SK-MEL-5 (cell line): ENCODE measurements at regions not wholly inside any gene's neighbourhood (a gene's known extent, or its start where the extent isn't known, plus 50 kb on each side); places are given as distances from the start of the nearest gene placed in this dataset.

Experiments used
- DNase-seq: peaks from one replicate; pipeline ENCODE4 v3.0.0-alpha.2; 2016; ENCODE audit warnings: low read depth, low spot score
- in situ Hi-C: cut with HindIII; loops from 2 replicates; pipeline ENCODE4 v1.10.0; 2016; ENCODE audit warnings: low sequenced_read_pairs, high pct_unique_total_duplicates, low pct_unique_long_range_greater_than_20kb

- no peak for DNase-seq
- in situ Hi-C loops = no loop called here
Observed at GRCh38 chr21:41098076-41098475, 69.9 kb upstream of the BACE2 start.

- no peak for DNase-seq
- in situ Hi-C loops = no loop called here
Observed at GRCh38 chr21:41098481-41099042, 69.4 kb upstream of the BACE2 start.

- in situ Hi-C loops = no loop called here
- no peak for DNase-seq
Observed at GRCh38 chr21:41100826-41101550, 67.0 kb upstream of the BACE2 start.

GRCh38 chr21:41102281-41102680, 65.7 kb upstream of the BACE2 start:
- in situ Hi-C loops = no loop called here
- DNase-seq = no peak

DNA sequence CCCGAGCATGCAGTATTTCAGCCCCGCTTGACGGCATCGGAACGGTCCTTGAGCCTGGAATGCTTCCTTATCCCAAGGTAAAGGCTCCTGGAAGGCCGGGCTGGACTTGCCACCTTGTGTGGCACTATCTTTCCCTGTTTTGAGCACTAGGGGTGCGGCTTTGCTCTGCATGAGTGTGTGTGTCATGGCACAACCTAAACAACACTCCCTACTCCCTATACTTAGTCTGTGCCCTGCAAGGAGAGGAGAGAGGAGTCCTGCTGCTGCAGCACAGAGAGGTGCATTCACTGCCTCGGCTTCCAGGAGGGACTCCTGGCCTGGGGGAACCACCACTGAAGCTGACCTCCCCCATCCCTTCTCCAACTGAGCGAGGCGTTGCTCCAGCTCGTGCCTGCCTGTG, 60.4 kb upstream of the BACE2 start:
- DNase-seq = no peak
- in situ Hi-C loops = no loop called here

GRCh38 chr21:41108668-41109585, 59.0 kb upstream of the BACE2 start:
- no peak for DNase-seq
- in situ Hi-C loops = no loop called here

DNA sequence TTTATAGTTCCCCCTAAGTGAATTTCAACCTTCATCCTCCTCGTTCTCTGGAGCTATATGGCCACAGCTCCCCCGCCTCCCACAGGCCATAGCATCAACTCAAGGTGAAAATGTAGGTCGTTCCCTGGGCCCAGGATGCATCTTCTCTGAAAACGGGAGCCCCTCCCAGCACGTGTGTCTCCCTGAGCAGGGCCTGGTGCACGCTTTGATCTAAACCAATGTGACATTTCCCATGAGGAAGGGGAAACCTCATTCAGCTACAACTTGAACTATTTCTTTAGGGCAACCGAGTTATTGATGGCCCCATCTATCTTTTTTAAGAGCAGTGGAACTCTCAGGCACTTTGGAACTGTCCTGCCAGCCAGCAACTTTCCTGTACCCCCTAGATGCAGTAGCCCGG, 57.8 kb upstream of the BACE2 start:
- no peak for DNase-seq
- in situ Hi-C loops = no loop called here

DNA sequence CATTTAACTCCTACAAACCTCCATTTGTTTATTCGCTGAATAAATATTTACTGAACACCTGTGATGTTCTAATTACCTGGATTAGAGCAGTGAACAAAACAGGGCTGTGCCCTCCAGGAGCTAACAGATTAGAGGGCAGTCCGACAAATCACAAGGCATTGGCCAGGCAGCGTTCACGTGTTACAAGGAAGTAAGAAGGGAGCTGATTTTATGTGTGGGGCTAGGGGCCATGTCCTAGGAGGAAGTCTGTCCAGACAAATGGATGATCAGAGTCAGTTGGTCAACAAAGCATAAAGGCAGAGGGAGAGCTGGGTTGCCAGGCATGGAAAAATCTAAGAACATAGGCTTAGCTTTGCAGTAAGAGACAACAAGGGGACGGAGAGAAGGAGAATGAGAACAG, 57.3 kb upstream of the BACE2 start:
- in situ Hi-C loops = no loop called here
- no peak for DNase-seq

DNA sequence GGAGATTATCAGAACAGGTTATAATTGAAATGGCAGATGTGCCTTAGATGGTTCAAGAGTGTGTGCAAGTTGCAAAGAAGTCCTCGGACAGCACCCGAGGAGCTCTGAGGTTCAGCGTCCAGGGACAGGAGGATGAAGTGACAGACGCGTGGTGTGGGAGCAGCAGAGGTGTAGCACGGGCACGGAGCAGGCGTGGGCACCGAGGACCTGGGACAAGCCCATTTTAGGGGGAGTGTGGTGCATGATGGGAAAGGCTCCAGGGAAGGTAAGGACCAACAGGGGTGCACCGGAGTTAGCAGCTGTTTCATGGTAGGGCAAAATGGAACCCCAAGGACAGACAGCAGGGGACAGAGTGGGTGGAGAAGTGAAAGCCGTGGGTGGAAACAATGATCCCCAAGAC, 56.3 kb upstream of the BACE2 start:
- DNase-seq = no peak
- in situ Hi-C loops = no loop called here

DNA sequence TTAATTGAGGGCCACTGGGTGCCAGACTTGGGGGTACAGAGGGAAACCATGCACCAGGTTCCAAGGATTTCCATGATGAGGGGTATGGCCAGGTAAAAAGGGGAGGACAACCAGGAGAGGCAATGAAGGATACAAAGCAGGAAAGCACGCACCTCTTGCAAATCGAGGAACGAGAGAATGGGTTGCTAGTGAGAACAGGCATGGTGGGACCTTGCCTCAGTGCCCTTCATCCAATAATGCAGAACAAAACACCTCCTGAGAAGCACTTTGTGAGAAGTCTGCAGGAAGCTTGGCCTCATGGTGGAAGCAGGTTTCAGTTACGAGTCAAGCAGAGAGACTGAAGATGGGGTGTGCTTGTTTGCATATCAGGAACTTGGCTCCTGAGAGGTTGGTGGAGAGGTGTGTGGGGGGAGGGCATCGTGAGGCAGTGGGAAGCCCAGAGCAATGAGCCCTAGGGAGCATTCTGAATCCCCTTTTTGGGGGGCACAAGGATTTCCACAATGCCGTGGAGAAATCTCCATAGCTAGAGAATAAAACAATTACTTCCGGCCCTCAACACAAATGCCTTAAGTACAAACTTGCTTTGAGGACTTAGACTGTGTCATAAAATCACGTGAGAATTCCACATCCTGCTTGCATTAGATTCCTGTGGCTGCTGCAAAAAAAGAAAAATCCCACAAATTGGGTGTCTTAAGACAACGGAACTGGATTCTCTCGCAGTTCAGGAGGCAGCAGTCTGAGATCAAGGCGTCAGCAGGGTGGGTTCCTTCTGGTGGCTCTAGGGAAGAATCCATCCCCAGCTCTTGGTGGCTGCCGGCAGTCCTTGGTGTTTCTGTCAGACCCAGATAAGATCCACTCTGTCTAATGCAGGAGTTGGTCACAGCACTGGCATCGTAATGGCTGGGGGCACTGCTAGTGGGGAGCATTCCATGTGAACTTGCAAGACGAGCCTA, 54.9 kb upstream of the BACE2 start:
- in situ Hi-C loops = no loop called here
- peak; percentile 96 for DNase-seq

DNA sequence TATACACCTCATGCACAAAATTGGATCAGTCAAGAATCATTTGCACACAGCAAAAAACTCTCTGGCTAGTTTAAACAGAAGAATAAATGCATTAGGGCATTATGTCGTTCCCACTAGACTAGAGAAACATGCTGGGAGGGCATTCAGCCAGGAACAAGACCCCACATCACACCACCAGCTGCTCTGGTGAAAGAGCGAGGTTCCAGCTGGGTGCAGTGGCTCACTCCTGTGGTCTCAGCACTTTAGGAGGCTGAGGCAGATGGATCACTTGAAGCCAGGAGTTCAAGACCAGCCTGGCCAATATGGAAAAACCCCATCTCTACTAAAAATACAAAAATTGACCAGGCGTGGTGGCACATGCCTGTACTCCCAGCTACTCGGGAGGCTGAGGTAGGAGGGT, 52.1 kb upstream of the BACE2 start:
- in situ Hi-C loops = no loop called here
- no peak for DNase-seq
